ENCODE measurements at regions not wholly inside any gene's neighbourhood (a gene's known extent, or its start where the extent isn't known, plus 50 kb on each side); places are given as distances from the start of the nearest gene placed in this dataset.

DNA sequence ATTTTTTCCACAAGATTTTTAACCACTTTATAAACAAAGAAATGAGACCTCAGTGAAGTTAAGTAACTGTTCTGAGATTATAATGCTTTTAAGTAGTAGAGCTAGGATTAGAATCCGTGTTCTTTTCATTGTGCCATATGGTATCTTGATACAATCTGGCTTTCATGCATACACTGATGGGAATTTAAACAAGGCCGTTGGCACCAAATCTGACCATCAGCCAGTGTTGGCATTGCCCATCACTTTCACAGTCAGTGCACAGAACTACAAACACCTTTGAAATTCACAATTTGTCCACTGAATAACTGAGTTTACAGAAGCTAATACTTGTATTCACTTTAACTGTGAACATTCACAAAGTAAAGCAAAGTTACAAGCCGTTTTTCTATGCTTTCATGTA, 1228.0 kb downstream of the TBC1D22A start:
- DNase-seq, result no peak

DNA sequence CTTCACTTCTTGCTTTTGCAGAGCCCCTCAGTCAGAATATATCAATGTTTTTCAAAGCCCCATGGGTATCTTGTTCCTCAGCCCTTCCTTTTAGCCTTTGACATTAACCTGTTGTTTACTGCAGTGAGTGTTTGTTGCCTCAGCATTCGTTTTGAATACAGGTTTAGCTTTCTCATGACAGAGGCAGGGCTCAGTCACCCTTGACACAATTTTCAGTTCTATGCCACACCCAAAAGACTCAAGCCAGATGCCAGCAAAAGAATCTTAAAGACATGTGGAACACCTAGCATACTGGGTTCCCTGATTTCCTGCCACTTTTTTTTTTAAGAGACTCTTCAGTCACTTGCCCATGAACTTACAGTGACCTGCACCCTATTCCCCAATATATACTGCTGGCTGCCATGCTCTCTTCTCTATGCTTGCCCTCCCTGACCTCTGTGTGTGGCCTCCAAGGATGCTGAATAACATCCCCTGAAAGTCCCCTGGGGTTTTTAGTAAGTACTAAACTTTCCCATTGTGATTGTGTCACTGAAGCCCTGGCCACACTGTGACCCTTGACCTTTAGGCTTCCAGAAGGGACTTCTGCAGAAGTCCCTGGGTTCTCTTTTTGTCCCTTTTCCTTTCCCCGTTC, 1225.5 kb downstream of the TBC1D22A start:
- DNase-seq, result no peak

DNA sequence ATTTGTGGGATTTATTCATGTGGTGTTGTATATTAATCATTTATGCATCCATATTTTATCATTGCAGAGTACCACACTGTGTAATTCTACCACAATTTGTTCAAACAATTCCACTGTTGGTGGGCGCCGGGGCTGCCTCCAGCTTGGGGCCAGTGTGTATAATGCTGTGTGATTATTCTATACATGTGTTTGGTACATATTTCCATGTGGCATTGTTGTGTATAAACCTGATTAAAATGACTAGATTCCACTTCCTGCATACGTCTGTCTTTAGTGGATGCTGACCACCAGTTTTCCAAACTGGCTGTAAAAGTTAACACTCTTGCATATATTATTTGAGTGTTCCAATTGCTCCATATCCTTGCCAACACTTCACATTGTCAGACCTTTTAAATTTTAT, 1213.8 kb downstream of the TBC1D22A start:
- DNase-seq, result no peak

DNA sequence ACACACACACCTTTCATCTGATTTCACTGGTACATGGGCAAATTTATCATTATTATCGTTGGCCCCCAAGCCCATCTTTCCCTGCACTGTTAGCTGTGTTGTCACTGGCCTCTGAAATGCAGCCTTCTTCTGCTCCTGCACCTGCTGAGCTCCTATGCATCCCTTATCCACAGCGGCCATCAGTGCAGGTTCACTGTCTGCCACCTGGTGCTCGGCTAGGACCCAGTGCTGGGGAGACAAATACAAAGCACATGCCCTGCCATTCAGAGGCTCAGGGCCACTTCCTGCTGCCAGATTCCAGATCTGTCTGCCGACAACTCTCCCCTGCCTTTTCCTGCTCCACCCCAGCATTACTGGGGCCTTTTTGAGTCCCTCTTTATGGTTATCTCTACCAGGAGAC, 1205.4 kb downstream of the TBC1D22A start:
- no peak for DNase-seq

DNA sequence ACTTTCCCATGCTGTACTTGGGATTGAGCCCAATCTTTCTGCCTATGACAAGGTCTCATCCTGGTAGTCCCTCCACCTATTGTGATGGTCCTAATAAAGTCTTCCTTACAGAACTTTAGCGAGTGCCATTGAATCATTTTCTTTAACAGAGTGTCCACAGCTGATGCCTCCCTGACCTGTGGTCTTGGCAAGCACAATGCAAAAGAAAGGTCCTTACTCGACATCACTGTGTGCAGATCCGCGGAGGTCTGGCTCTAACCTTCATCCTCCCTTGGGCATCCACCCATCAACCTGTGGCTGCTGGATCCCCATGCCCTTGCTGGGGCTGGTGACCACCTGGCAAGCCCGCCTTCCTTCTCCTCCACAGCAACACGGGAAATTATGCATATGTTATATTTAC, 1203.9 kb downstream of the TBC1D22A start:
- DNase-seq, result no peak

DNA sequence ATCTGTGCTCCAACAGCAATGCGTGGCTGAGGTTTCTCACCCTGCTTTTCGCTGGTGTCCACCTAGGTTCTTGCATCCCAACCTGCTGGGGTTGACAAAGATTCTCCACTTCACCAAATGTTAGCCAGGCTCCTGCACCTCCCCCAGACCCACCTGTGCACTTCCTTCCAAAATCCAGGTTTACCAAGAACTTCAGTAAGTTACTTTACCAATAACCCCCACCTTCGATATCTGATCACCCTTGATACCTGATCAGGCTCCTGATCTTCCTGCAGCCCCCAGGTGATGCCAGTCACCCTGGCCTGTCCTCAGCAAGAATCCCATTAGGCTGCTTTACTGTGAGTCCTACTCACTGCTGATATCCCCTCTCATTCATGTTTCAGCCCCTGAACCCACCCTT, 1203.4 kb downstream of the TBC1D22A start:
- no peak for DNase-seq

DNA sequence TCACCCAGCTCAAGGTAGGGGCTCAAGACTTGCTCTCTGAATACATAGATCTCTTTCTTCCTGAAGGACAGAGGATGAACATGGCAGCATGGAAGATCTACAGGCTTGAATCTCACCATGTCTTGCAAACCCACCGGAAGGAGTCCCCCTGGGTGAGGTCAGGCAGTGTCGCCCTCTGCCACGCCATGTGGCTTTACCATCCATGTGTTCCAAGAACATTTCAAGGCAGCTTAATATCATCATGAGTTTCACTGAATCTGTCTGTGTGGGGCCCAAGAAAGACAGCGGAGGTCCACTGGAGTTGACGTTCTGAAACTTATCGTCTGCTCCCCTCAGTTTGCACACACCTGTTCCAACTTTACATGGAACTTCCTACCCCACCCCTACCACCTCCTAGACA, 1202.6 kb downstream of the TBC1D22A start:
- DNase-seq, result no peak

DNA sequence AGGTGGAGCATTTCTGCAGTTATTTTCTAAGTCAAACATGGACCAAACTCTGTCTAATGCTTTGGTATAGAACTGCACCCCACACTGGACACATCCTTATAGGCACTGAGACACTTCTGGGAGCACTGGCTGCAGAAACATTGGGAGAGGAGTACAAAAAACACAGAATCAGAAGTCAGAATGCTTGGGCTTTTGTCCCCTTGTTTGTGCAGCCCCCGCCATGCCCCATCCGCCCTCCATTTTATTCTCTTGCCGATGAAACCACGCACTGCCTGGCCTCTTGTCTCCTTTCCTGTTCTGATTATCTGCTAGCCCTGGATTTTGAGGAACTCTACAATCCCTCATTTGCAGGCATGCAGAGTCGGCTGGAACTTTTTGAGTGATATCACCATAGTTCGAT, 1201.2 kb downstream of the TBC1D22A start:
- DNase-seq, result no peak

DNA sequence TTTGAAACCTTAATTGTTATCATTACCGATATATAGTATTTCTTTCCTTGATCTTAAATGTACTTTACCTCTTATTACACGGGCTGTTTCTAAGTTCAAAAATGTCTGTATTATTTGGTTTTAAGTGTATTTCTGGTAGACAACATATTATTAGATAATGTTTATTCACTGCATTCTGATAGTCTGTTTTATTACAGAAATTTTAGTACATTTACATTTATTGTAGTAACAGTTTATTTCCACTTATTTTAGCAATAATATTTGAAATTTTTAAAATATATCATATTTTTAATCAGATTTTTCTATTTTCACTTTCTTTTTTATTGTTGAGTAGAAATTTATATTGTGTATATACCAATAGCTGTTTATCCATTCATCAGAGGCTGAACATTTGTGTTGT, 1195.2 kb downstream of the TBC1D22A start:
- no peak for DNase-seq

DNA sequence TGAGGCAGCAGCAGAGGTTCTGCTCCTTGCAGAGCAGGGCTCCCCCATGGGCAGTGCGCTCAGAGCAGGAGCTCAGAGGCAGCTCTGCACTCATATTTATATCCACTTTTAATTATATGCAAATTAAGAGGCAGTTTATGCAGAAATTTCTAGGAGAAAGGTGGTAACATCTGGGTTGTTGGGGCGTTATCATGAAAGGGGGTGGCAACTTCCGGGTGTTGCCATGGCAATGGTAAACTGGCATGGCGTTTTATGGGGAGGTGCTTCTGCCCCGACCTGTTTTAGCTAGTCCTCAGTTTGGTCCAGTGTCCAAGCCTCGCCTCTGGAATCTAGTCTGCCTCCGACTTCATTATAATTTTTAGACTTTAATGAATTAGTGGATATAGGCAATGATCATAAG, 1191.7 kb downstream of the TBC1D22A start:
- no peak for DNase-seq

DNA sequence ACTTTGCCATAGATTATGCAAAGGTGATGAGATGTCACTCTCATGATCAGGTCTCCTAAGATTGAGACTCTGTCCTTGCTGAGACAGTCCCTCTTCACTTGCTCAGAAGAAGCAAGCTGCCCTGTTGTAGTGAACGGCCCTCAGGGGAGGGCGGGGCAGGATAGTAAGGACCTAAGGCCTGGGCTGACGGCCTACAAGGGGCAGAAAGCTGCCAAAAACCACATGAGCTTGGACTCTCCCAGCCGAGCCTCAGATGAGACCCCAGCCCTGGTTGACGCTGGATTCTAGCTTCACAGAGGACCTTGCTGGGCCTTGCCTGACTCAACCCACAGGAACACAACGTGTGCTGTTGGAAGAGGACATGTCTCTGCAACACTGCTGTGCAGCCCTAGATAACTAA, 1182.5 kb downstream of the TBC1D22A start:
- DNase-seq, result no peak

DNA sequence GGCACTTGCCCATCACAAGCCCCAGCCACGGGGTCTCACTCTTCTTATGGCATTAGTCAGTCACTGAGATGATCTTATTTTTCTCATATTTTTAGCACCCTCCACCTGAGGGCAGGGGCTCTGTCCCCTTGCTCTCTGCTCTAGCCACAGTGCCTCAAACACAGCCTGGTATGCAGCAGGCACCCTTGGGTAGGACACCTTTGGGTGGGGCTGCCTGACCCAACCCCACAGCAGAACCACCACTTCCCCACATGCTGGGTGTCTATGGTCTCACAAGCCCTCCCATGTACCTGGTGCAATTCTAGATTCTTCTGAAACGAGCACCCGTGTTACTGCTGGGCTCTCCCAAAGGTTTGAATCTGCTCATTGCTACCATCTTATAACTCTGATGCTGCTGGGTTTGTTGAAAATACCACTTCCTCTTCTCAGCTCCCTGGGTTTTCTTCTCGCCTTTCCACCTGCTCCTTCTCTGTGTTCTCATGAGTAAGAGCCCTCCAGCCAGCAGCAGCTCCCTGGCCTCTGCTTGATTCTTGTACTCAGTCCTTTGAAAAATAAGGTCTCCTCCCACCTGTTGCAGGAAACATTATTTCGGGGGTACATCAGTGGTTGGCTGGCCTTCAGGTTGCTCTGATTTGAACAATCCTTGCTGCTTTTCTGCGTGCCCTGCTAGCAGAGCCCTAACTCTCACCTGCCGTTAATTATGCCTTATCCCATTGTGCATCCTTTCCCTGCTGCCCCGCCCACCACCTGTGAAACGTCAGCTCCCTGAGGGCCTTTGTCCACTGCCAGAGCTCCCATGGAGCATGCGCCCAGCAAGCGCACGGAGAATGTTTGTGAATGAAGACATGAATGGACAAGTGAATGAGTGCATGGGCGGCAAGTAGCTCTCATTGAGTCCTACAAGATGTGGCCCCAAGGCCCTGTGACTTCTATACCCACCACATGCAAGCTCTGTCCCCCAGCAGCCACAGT, 1181.6 kb downstream of the TBC1D22A start:
- DNase-seq, result no peak

DNA sequence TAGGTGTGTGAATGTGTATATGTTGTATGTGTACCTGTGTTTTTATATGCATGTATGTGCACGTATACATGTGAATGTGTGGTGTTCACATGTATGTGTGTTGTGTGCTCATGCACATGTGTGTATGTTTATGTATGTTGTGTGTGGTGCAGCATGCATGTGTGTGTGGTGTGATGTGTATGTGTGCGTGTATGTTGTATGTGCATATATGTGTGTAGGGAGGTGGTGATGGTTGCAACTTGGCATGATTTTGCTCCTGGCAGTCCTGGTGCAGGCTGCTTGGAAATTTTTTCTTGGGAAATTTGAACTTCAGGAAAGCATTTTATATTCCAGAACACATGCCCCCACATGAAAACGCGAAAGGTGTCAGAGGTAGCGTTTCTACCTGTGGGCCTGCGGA, 1177.8 kb downstream of the TBC1D22A start:
- no peak for DNase-seq

DNA sequence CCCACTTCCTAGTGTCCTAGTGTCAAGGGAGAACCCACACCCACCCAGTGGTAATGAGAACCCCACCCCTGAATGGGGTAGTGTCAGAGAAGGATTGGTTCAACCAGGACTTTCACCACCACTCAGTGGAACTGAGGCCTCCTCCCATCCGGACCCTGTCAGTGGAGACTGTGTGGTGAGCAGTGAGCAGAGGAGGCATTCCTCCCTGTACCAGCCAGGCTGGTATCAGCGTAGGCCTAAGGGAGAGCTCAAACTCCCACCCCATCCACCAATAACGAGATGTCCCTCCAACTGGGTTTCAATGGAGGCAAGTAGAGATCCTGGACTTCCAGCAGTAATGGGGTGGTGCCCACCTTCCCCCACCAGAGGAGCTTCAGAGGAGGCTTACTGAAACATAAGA, 1171.4 kb downstream of the TBC1D22A start:
- no peak for DNase-seq

DNA sequence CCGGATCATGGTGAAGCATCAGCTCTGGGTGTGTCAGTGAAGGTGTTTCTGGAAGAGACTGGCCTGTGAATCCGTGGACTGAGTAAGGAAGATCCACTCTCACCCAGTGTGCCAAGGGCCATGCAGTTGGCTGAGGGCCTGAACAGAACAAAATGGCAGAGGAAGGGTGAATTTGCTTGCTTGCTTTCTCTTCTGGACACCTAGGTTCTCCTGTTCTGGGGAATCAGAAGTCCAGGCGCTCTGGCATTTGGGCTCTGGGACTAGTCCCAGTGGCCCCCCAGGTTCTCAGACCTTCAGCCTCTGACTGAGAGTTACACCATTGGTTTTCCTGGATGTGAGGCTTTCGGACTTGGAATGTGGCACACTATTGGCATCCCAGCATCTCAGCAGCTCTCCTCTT, 1170.8 kb downstream of the TBC1D22A start:
- no peak for DNase-seq

DNA sequence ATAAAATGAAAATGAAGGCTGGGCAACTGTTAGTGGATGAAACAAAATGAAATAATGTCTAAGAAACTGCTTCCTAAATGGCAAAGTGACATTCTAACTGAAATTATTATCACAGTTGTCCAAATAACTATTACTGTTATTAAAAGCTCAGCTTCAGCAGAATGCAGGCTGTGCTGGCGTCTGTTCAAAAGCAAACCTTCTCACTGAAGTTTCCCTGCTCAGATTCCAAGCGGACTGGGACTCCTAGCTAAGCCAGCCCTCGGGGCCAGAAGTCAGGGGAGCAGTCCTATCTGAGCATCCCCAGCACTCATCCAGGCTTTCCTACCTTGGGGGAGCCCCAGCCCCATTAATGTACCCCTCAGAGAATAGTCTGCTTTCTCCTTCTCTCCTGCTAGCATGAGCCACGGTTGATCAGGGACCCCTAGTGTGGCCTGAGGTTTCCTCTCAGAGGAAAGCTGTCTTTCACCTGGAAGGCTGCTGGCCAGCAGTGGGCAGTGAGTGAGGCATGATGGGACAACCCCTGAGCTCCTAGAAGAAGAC, 1167.3 kb downstream of the TBC1D22A start:
- no peak for DNase-seq

DNA sequence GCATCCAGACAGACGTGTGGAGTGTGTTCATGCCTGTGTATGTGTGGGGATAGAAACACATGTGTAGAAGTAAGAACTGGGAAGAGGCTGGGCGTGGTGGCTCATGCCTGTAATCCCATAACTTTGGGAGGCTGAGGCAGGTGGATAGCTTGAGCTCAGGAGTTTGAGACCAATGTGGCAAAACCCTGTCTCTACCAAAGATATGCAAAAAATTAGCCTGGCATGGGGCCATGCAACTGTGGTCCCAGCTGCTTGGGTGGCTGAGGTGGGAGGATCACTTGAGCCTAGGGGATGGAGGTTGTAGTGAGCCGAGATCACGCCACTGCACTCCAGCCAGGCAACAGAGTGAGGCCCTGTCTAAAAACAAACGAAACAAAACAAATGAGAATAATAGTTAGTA, 1166.6 kb downstream of the TBC1D22A start:
- no peak for DNase-seq

DNA sequence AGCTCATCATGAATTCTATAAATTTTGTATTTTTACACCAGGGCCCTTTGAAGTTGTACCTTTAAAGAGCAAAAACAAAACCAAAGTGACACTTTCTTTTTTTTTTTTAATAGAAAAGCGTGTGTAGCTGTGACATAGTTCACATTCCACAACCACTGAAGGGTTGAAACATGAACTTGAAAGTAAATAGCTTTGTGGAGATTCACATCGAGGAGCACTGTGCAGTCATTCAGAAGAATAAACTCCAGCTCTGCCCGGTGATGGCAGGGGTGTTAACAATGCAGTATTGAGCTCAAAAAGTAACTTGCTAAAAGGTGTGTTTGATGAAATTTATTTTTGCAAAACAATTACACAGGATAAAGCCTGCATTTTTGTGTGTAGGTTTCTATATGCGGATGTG, 1166.2 kb downstream of the TBC1D22A start:
- DNase-seq, result no peak

DNA sequence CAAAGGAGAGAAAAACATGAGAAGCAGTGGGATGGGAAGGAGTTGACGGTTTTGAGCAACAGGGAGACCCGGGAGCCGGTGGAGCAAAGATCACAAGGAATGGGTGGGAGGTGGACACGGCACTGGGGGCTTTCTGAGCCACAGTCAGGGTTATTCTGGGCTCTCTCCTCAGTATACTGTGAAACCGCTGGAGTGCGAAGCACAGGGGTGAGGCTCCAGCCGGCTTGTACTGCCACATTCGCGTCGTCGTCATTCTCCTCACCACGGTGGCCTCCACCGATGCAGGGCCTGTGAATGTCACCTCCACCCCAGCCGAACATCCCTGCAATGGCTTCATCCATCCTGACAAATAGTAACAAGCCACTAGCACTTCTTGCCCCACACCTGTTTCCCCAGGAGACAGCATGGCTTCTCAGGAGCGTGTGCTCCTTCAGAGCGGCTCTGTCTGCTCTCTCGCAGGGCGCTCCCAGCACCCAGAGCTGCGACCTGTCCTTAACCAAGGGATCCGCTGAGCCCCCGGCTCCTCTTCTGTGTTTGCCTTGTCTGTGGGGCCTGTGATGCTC, 1165.3 kb downstream of the TBC1D22A start:
- no peak for DNase-seq

DNA sequence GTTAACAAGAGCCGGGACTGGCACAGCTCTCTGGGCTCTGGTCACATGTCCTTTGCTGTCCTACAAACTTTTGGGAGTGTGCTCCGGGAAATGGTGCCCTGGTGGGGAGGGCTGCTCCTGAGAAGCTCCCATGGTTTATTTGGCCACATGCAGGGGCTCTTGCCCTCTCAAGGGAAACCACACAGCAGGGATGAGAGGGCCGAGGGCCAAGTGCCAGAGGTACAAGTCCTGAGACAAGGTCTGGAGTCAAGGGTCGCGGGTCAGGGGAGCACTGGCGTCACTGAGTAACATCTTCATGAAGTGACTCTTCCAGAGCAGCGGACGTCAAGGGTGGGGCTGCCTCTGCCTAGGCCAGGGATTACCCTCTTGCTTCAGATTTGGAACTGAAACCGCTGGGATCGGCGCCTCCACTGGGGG, 1160.6 kb downstream of the TBC1D22A start:
- no peak for DNase-seq

DNA sequence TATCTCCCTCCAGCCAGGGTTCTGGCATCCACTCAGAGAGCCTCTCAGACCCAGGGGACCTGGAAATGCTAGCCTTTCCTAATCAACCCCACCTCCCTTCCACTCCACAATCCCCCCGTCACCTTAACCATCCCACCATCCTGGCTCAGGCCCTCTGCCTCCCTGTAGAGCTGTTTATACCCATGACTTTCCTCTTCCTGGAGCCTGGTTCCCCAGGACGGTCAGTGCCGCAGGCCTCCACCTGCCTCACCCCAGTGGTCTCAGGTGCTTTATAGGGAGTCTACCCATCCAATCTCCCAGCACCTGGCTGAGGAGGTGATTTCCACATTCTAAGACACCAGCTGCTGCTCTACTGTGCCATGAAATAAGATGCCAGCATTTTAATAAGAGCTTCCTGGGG, 1159.5 kb downstream of the TBC1D22A start:
- no peak for DNase-seq

DNA sequence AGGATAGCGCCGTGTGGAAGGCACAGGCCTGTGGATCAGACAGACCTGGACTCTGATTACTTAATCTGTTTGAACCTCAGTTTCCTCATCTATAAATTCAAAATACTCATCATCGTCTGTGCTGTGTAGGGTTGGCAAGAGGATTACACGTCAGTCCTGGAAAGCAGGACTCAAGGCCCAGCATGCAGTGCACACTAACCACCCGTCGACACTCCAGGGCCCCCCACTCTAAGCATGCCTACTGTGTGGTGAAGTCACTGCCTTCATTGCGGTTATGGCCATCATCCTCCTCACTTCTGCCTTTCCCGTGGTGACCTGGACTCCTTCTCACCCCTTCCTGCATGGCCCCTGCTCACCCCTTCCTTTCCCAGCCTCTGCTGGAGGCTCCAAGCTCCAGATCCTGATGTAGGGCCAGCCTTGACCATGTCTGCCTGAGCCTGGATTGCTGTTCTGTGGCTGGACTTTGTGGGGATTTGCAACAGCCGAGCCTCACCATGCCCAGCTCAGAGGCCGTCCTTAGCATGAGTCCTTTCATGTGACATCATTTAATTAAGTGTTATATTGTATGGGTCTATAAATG, 1158.0 kb downstream of the TBC1D22A start:
- no peak for DNase-seq

DNA sequence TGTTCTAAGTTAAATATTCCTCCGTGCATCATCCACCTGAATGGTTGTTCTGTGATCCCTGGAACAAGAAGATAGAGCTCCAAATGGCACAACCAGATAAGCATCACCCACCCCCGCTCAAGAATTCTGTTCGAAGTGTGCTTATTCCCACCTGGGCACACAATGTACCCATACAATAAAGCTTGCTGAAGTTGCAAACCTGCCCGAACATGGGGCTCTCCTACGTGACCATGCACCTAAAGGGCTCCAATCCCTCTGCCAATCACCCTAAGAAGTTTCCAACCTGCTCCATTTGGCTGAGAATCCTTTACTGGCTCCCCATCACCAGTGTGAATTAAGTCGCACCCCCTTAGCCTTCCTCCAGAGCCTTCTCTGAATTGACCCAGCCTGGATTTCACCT, 1157.4 kb downstream of the TBC1D22A start:
- DNase-seq, result no peak
